ENCODE measurements at regions not wholly inside any gene's neighbourhood (a gene's known extent, or its start where the extent isn't known, plus 50 kb on each side); places are given as distances from the start of the nearest gene placed in this dataset.

- Histone ChIP-seq H3K56ac (ENCODE audit: extremely low read depth, insufficient read depth, low read length) (no peak overlapping the region), H3K79me1 (ENCODE audit: low read depth in 1 of 2, low read length in 2 of 2) (no peaks in the 10 kb centered on the region), H3K23ac (ENCODE audit: low read depth, low read length) (no peak overlapping the region), H3K4me1 (ENCODE audit: control insufficient read depth, insufficient read depth, low read length) (no peaks in the 10 kb centered on the region), H3K4ac (ENCODE audit: low read depth, low read length) (no peak overlapping the region), H2BK15ac (ENCODE audit: low read depth, low read length) (no peak overlapping the region), H2BK120ac (ENCODE audit: low read depth, low read length) (no peak overlapping the region), H2BK5ac (ENCODE audit: low read depth, low read length, poor library complexity, severe bottlenecking) (no peak overlapping the region), H3K18ac (ENCODE audit: low read depth, low read length) (no peak overlapping the region), H2AK5ac (ENCODE audit: low read depth, low read length) (no peak overlapping the region), H4K91ac (ENCODE audit: insufficient read depth, low read depth, low read length) (no peak overlapping the region), H3K4me2 (ENCODE audit: low read depth, low read length) (no peak overlapping the region), H3K27ac (ENCODE audit: insufficient read depth, low read length) (no peak overlapping the region), H3K9me3 (ENCODE audit: control insufficient read depth, insufficient read depth, low read length) (no peaks in the 10 kb centered on the region), H3K36me3 (ENCODE audit: control insufficient read depth, insufficient read depth, low read length) (no peaks in the 10 kb centered on the region), H4K8ac (ENCODE audit: low read depth in 2 of 2, low read length in 2 of 2) (no peak overlapping the region), H3K9me1 (ENCODE audit: insufficient read depth, low read length) (no peaks in the 10 kb centered on the region), H4K20me1 (ENCODE audit: insufficient read depth, low read length) (no peaks in the 10 kb centered on the region), H3K14ac (replicated peaks; ENCODE audit: low read depth, low read length) (no peak overlapping the region), H2AK9ac (replicated peaks; ENCODE audit: low read depth, low read length, poor library complexity) (no peak overlapping the region), H2BK20ac (ENCODE audit: low read depth, low read length) (no peak overlapping the region), H3K9ac (ENCODE audit: low read depth, low read length) (no peak overlapping the region), H2AFZ (replicated peaks; ENCODE audit: low read length, poor library complexity) (no peak overlapping the region), H3K4me3 (ENCODE audit: insufficient read depth, low read depth, low read length) (no peak overlapping the region), H3K27me3 (ENCODE audit: control insufficient read depth, insufficient read depth, low read length) (no peaks in the 10 kb centered on the region), H4K5ac (ENCODE audit: low read depth, low read length) (no peak overlapping the region)
- ChIA-PET CTCF (no interaction called here), POLR2A (ENCODE audit: unreplicated experiment) (interaction anchor here (0.6 kb wide), 1 partner anchor 51 kb away, joined by 3 read pairs; no protein-coding TSS in a partner anchor)
- no peak for DNase-seq
- dilution Hi-C loops (cut with HindIII; ENCODE audit: low sequenced_read_pairs, unreplicated experiment): no loop called here
- TF ChIP-seq RCOR1 (IDR thresholded peaks at IDR 0.05; ENCODE audit: insufficient replicate concordance, low read length) (no peak), CHD1 (IDR thresholded peaks at IDR 0.05; ENCODE audit: low read depth, low read length) (no peak), FOS (IDR thresholded peaks at IDR 0.05; ENCODE audit: low read depth, low read length) (no peak), MAZ (IDR thresholded peaks at IDR 0.05; ENCODE audit: borderline replicate concordance, low read depth, low read length) (no peak), BHLHE40 (IDR thresholded peaks at IDR 0.05; ENCODE audit: low read depth, low read length) (no peak), USF2 (IDR thresholded peaks at IDR 0.05; ENCODE audit: low read depth, low read length) (no peak), CEBPB (IDR thresholded peaks at IDR 0.05; ENCODE audit: low read depth, low read length) (no peak), CTCF (conservative IDR thresholded peaks at IDR 0.05; ENCODE audit: low read depth, low read length) (no peak), NFE2L2 (IDR thresholded peaks at IDR 0.05; ENCODE audit: low read depth, low read length) (no peak), MAFK (IDR thresholded peaks at IDR 0.05; ENCODE audit: low read depth, low read length) (no peak), SMC3 (IDR thresholded peaks at IDR 0.05; ENCODE audit: low read depth, low read length) (no peak), RAD21 (IDR thresholded peaks at IDR 0.05; ENCODE audit: low read length) (no peak), POLR2A (IDR thresholded peaks at IDR 0.05; ENCODE audit: low read depth, low read length) (no peak), MXI1 (IDR thresholded peaks at IDR 0.05; ENCODE audit: borderline replicate concordance, low read depth, low read length) (no peak), RFX5 (IDR thresholded peaks at IDR 0.05; ENCODE audit: low read depth, low read length) (no peak)
- no peak for ATAC-seq (ENCODE audit: low read depth)
- intact Hi-C loops (cut with micrococcal nuclease): no loop called here
- in situ Hi-C loops (cut with MboI; ENCODE audit: low sequenced_read_pairs): no loop called here
- no CpG with 5 or more reads among the region's 3 CpGs for WGBS, 2 experiments (ENCODE audit: extremely low coverage in 2 of 2, insufficient read length in 1 of 2)
- BruUV-seq (replicated peaks): no TSS peak
Measured at GRCh38 chr5:103862398-103862797, 299.8 kb upstream of the NUDT12 start.

All from IMR-90 (cell line).